ENCODE measurements at regions not wholly inside any gene's neighbourhood (a gene's known extent, or its start where the extent isn't known, plus 50 kb on each side); places are given as distances from the start of the nearest gene placed in this dataset.
"Not testable (repeated sequence)": the region's sequence is repeated elsewhere in the genome, so short reads cannot be mapped to it uniquely, and the experiment has no call there.

- no peak for DNase-seq (ENCODE audit: low spot score)
These were observed 61.2 kb upstream of the AKIRIN2 start for GRCh38 chr6:87763276-87763675.

- DNase-seq (ENCODE audit: low spot score), result no peak
These were observed 60.1 kb upstream of the AKIRIN2 start for GRCh38 chr6:87762116-87762515.

- DNase-seq (ENCODE audit: low spot score), result no peak
These were observed 55.8 kb upstream of the AKIRIN2 start for GRCh38 chr6:87757792-87758191.

GRCh38 chr6:87756858-87757257 lies 54.8 kb upstream of the AKIRIN2 start:
- no peak for DNase-seq (ENCODE audit: low spot score)

- no peak for DNase-seq (ENCODE audit: low spot score)
These were observed 54.0 kb upstream of the AKIRIN2 start for GRCh38 chr6:87755708-87756671.

- DNase-seq (ENCODE audit: low spot score), result no peak
These were observed 52.8 kb upstream of the AKIRIN2 start for GRCh38 chr6:87754828-87755227.

- DNase-seq (ENCODE audit: low spot score), result no peak
These were observed 51.2 kb upstream of the AKIRIN2 start for GRCh38 chr6:87753131-87753685.

- DNase-seq (ENCODE audit: low spot score), result not testable (repeated sequence)
These were observed 50.5 kb upstream of the AKIRIN2 start for GRCh38 chr6:87752503-87752902.

Data from LoVo (cell line).